HG02840 (cell line): ENCODE measurements at regions not wholly inside any gene's neighbourhood (a gene's known extent, or its start where the extent isn't known, plus 50 kb on each side); places are given as distances from the start of the nearest gene placed in this dataset.

Source experiments
- ATAC-seq: cut with Tn5 transposase; IDR thresholded peaks from one replicate; pipeline ENCODE4 v1.9.1; 2021; ENCODE audit warnings: mild to moderate bottlenecking, moderate library complexity, moderate number of reproducible peaks; ENCODE audit not compliant: unreplicated experiment, low FRiP score

DNA sequence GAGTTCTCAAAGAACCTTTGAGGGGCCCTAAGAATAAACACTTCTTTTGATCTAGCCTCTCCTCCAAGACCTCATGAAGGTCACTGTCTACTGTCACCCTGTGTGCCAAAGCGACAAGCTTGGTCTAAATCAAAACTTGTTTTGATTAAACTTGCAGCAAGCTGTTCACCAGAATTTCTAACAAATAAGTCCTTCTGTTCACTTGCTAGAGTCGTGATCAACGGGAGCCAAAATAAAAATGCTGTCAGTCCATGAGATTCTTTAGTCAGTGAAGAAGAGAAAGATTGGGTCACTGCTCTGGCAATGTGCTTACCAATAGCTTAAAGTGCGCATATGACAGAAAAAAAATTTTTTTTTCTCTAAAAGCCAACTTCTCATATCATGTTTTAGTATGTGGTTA is 53.9 kb upstream of the GALNT5 start:
- no peak for ATAC-seq

- no peak for ATAC-seq
Measured at GRCh38 chr2:157204401-157204800, 53.1 kb upstream of the GALNT5 start.

GRCh38 chr2:157206916-157207315 is 50.6 kb upstream of the GALNT5 start:
- no peak for ATAC-seq
